Gastrocnemius medialis (tissue), 4 donors: ENCODE measurements at regions not wholly inside any gene's neighbourhood (a gene's known extent, or its start where the extent isn't known, plus 50 kb on each side); places are given as distances from the start of the nearest gene placed in this dataset.

ENCODE experiments used
- ATAC-seq, 2 donors: fragments of 150-250 bp; one replicate each; pipeline ENCODE4 v1.9.1; 2016
- DNase-seq, 2 donors: peaks; one replicate each; pipeline ENCODE4 v3.0.0-alpha.2; 2019
- H3K27ac ChIP-seq, 4 donors: fragments of 200-600 bp; sonication (generic); 1 replicate in 1 of 4; 2 replicates in 3 of 4; pipeline ENCODE4 v1.5.1; 2016 to 2018; ENCODE audit warnings: mild to moderate bottlenecking in 2 of 4, moderate library complexity in 1 of 4
- H3K27me3 ChIP-seq, 3 donors: fragments of 200-600 bp; sonication (generic) in 2 of 3; 1 replicate in 1 of 3; 2 replicates in 2 of 3; pipeline versions ENCODE4 v1.5.1 to v1.6.0; 2016 to 2019; ENCODE audit warnings: mild to moderate bottlenecking in 1 of 3, moderate library complexity in 1 of 3
- H3K36me3 ChIP-seq, 2 donors: fragments of 200-600 bp; sonication (generic) in 1 of 2; one replicate each; pipeline ENCODE4 v1.5.1; 2017 to 2018
- H3K4me1 ChIP-seq, 2 donors: fragments of 200-600 bp; sonication (generic) in 1 of 2; one replicate each; pipeline ENCODE4 v1.5.1; 2016 to 2017; ENCODE audit warnings: mild to moderate bottlenecking in 2 of 2
- H3K4me3 ChIP-seq, 4 donors: fragments of 200-600 bp; sonication (generic) in 3 of 4; 1 replicate in 1 of 4; 2 replicates in 3 of 4; pipeline ENCODE4 v1.5.1; 2016 to 2019; ENCODE audit warnings: mild to moderate bottlenecking in 2 of 4
- H3K9me3 ChIP-seq, 3 donors: fragments of 200-600 bp; sonication (generic) in 2 of 3; 1 replicate in 1 of 3; 2 replicates in 2 of 3; pipeline ENCODE4 v1.5.1; 2016 to 2019
- POLR2A ChIP-seq, 2 donors: fragments of 450-650 bp; IDR thresholded peaks; one replicate each; pipeline ENCODE4 v1.6.1; 2017; ENCODE audit warnings: antibody characterized with exemption in 2 of 2, mild to moderate bottlenecking in 2 of 2, moderate library complexity in 2 of 2
- in situ Hi-C, 4 donors: fragments of 200-750 bp; cut with MboI; loops; one replicate each; pipeline versions ENCODE4 v1.15.0 to v1.8.0; 2017; ENCODE audit warnings: low sequenced_read_pairs in 4 of 4
- intact Hi-C: fragments of 100-400 bp; cut with DNase I; formaldehyde crosslinking; loops from one replicate; pipeline ENCODE4 v1.15.1; 2023; ENCODE audit warnings: low total_unique reads
- TF ChIP-seq, protein P1 (sequence below), 5 experiments: fragments of 450-650 bp in 3 of 5; fragments of 200-600 bp in 2 of 5; sonication (generic) in 2 of 5; IDR thresholded peaks in 4 of 5; conservative IDR thresholded peaks in 1 of 5; 1 replicate in 4 of 5; 2 replicates in 1 of 5; pipeline ENCODE4 v1.5.1; 2016 to 2019; ENCODE audit warnings: antibody characterized with exemption in 5 of 5, mild to moderate bottlenecking in 3 of 5, moderate library complexity in 3 of 5

DNA sequence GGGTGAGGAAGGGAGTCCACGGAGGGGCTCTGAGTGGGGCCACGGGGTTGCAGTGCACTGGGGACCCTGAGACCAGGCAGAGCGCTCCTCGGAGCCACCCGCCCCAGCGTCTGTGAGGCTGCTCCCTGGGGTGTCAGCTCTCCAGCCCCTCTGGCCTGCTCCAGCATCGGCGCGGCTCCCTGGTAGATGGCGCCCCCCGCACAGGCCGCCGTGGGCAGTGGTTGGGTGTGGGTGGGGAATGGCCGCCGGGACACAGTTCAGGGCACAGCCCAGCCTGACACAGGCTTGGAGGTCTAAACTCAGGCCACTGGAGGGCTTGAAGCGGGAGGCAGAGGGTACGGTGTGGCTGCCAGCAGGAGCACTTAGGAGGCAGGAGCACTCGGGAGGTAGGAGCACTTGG is 222.6 kb upstream of the PPP2R2D start:
- intact Hi-C loops (no loop called here), in situ Hi-C loops (no loop called here)
- ATAC-seq (no peak), DNase-seq (no peak)
- H3K9me3 ChIP-seq, result no peaks in the 10 kb centered on the region
- no peaks in the 10 kb centered on the region for H3K36me3 ChIP-seq
- TF ChIP-seq POLR2A (IDR thresholded peaks at IDR 0.05), result no peak
- TF ChIP-seq, protein P1, sequence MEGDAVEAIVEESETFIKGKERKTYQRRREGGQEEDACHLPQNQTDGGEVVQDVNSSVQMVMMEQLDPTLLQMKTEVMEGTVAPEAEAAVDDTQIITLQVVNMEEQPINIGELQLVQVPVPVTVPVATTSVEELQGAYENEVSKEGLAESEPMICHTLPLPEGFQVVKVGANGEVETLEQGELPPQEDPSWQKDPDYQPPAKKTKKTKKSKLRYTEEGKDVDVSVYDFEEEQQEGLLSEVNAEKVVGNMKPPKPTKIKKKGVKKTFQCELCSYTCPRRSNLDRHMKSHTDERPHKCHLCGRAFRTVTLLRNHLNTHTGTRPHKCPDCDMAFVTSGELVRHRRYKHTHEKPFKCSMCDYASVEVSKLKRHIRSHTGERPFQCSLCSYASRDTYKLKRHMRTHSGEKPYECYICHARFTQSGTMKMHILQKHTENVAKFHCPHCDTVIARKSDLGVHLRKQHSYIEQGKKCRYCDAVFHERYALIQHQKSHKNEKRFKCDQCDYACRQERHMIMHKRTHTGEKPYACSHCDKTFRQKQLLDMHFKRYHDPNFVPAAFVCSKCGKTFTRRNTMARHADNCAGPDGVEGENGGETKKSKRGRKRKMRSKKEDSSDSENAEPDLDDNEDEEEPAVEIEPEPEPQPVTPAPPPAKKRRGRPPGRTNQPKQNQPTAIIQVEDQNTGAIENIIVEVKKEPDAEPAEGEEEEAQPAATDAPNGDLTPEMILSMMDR (IDR thresholded peaks at IDR 0.05 in 4 of 5, conservative IDR thresholded peaks at IDR 0.05 in 1 of 5), result no peak
- H3K27ac ChIP-seq, result no peak overlapping the region
- no peaks in the 10 kb centered on the region for H3K4me1 ChIP-seq
- no peak overlapping the region for H3K4me3 ChIP-seq
- no peaks in the 10 kb centered on the region for H3K27me3 ChIP-seq

DNA sequence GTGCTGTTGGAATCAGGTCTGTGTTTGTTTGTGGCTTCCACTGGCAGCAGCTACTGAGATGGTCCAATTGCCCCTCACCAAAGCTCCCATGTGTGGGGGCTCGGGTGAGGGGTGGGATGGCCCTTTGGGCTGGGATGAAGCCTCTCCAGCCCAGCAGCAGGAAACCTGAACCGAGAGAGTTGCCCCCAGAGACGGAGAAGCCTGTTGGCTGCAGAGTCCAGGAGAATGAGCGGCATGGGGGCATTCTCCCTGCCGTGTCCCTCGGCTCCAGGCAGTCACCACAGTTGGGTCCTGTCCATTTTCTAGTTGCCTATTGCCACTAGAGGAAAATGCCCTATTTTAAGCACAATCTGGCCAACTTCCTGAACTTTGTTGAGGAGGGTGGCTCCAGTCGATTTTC is 222.2 kb upstream of the PPP2R2D start:
- in situ Hi-C loops, result no loop called here
- Histone ChIP-seq H3K9me3 (no peaks in the 10 kb centered on the region), H3K4me3 (no peak overlapping the region), H3K27me3 (no peaks in the 10 kb centered on the region), H3K4me1 (no peaks in the 10 kb centered on the region), H3K36me3 (no peaks in the 10 kb centered on the region), H3K27ac (no peak overlapping the region)
- intact Hi-C loops, result no loop called here
- DNase-seq (no peak), ATAC-seq (no peak)
- TF ChIP-seq, protein P1 (IDR thresholded peaks at IDR 0.05 in 4 of 5, conservative IDR thresholded peaks at IDR 0.05 in 1 of 5), result no peak
- TF ChIP-seq POLR2A (IDR thresholded peaks at IDR 0.05), result no peak

DNA sequence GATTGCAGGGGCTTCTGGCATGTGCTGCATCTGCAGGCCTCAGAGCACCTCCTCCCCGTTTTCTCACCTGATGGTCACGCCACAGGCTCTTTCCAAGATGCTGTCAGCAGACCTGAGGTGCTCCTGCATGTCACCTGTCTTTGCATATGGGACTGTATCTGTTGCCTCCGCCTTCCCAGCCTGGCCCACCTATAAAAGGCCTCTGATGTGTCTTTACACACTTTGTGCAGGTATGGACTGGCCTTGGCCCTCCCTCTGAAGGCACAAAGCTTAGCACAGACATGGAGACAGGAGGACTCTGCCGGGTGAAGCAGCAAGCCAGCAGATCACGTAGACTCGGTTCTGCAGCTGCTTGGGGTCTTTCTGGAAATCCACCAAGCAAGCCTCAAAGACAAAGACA is 220.9 kb upstream of the PPP2R2D start:
- ATAC-seq, result no peak
- in situ Hi-C loops, result no loop called here
- no peak overlapping the region for H3K27ac ChIP-seq

DNA sequence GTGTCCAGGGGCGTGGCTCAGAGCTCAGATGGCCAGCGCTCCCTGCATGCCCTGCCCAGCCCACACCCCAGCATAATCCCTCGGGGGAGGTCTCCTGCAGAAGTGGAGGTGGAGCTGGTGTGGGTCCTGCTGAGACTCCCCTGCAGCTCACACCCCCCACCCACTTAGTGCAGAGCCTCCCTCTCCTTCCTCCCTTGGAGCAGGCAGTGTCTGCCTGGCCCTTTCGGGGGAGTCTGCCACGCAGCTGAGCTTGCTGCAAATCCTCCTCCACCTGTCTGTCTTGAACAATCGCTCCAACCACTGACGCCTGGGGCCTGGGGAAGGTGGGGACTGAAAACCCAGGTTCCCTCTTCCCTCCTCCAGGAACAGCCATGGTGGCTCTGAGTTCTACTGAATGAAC is 219.7 kb upstream of the PPP2R2D start:
- no peak for TF ChIP-seq POLR2A (IDR thresholded peaks at IDR 0.05)
- TF ChIP-seq, protein P1 (IDR thresholded peaks at IDR 0.05 in 4 of 5, conservative IDR thresholded peaks at IDR 0.05 in 1 of 5), result no peak
- intact Hi-C loops, result no loop called here

More for the DNA sequence above, 220.9 kb upstream of the PPP2R2D start:
- Histone ChIP-seq H3K27me3 (no peaks in the 10 kb centered on the region), H3K4me1 (no peaks in the 10 kb centered on the region), H3K4me3 (no peak overlapping the region), H3K9me3 (no peaks in the 10 kb centered on the region), H3K36me3 (no peaks in the 10 kb centered on the region)
- TF ChIP-seq, protein P1 (IDR thresholded peaks at IDR 0.05 in 4 of 5, conservative IDR thresholded peaks at IDR 0.05 in 1 of 5), result no peak
- no peak for TF ChIP-seq POLR2A (IDR thresholded peaks at IDR 0.05)
- intact Hi-C loops, result no loop called here
- DNase-seq, result no peak

DNA sequence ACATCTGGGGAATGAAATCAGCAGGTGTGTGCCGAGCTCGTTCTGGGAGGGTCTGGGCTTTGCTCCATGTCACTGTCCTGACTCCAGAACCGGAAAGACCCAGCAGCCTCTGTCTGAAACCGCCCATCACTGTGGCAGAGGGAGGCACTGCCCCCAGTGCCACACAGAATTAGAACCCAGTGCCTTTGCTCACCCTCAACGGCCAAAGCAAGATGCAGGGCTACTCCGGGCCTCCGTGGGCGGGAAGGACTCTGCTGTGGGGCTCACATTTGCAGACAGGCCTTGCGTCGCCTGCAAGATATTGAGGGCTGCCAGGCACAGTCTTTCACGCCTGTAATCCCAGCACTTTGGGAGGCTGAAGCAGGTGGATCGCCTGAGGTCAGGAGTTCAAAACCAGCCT is 219.2 kb upstream of the PPP2R2D start:
- ATAC-seq (no peak), DNase-seq (no peak)
- Histone ChIP-seq H3K36me3 (no peaks in the 10 kb centered on the region), H3K4me3 (no peak overlapping the region), H3K27me3 (no peaks in the 10 kb centered on the region), H3K4me1 (no peaks in the 10 kb centered on the region), H3K27ac (no peak overlapping the region), H3K9me3 (no peaks in the 10 kb centered on the region)
- intact Hi-C loops (no loop called here), in situ Hi-C loops (no loop called here)
- TF ChIP-seq, protein P1 (IDR thresholded peaks at IDR 0.05 in 4 of 5, conservative IDR thresholded peaks at IDR 0.05 in 1 of 5), result no peak
- TF ChIP-seq POLR2A (IDR thresholded peaks at IDR 0.05), result no peak

More for the DNA sequence above, 219.7 kb upstream of the PPP2R2D start:
- Histone ChIP-seq H3K27me3 (no peaks in the 10 kb centered on the region), H3K4me1 (no peaks in the 10 kb centered on the region), H3K36me3 (no peaks in the 10 kb centered on the region), H3K9me3 (no peaks in the 10 kb centered on the region), H3K4me3 (no peak overlapping the region), H3K27ac (no peak overlapping the region)
- in situ Hi-C loops, result no loop called here
- ATAC-seq (no peak), DNase-seq (no peak)
